ENCODE measurements at regions not wholly inside any gene's neighbourhood (a gene's known extent, or its start where the extent isn't known, plus 50 kb on each side); places are given as distances from the start of the nearest gene placed in this dataset.

- TF ChIP-seq, protein P1, sequence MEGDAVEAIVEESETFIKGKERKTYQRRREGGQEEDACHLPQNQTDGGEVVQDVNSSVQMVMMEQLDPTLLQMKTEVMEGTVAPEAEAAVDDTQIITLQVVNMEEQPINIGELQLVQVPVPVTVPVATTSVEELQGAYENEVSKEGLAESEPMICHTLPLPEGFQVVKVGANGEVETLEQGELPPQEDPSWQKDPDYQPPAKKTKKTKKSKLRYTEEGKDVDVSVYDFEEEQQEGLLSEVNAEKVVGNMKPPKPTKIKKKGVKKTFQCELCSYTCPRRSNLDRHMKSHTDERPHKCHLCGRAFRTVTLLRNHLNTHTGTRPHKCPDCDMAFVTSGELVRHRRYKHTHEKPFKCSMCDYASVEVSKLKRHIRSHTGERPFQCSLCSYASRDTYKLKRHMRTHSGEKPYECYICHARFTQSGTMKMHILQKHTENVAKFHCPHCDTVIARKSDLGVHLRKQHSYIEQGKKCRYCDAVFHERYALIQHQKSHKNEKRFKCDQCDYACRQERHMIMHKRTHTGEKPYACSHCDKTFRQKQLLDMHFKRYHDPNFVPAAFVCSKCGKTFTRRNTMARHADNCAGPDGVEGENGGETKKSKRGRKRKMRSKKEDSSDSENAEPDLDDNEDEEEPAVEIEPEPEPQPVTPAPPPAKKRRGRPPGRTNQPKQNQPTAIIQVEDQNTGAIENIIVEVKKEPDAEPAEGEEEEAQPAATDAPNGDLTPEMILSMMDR (conservative IDR thresholded peaks at IDR 0.05), result no peak
- 87 to 100% methylated on average over 1 to 2 of the region's 2 CpGs for WGBS, 2 experiments (ENCODE audit: insufficient coverage in 1 of 2, insufficient read length in 1 of 2)
- no peaks in the 10 kb centered on the region for H3K36me3 ChIP-seq (ENCODE audit: control insufficient read depth, insufficient read depth, low read length)
- no peak for DNase-seq
- H3K4me3 ChIP-seq (ENCODE audit: low read length), result no peak overlapping the region
- no peak overlapping the region for H3K27ac ChIP-seq (ENCODE audit: low read depth, low read length)
- H3K4me1 ChIP-seq (ENCODE audit: control insufficient read depth, insufficient read depth, low read length), result no peaks in the 10 kb centered on the region
- Mint-ChIP-seq H3K4me1 (no peaks in the 10 kb centered on the region), H3K4me3 (no peak overlapping the region), H3K27ac (no peak overlapping the region), H3K9me3 (no peaks in the 10 kb centered on the region), H3K27me3 (ENCODE audit: insufficient read depth) (no peaks in the 10 kb centered on the region), H3K36me3 (ENCODE audit: low read depth) (no peaks in the 10 kb centered on the region)
- no peaks in the 10 kb centered on the region for H3K9me3 ChIP-seq (ENCODE audit: control insufficient read depth, low read length)
- no peaks in the 10 kb centered on the region for H3K27me3 ChIP-seq (ENCODE audit: control insufficient read depth, insufficient read depth, low read length, poor library complexity, severe bottlenecking)
- no peak overlapping the region for H3K9ac ChIP-seq (ENCODE audit: extremely low read depth, low read length, poor library complexity, severe bottlenecking)
Measured at GRCh38 chr1:80722611-80723010, 1078.1 kb upstream of the ADGRL2 start.

- 89 to 90% methylated on average over 1 of the region's 1 CpG for WGBS, 2 experiments (ENCODE audit: insufficient coverage in 1 of 2, insufficient read length in 1 of 2)
- H3K27me3 Mint-ChIP-seq (ENCODE audit: insufficient read depth), result no peaks in the 10 kb centered on the region
- H3K27me3 ChIP-seq (ENCODE audit: control insufficient read depth, insufficient read depth, low read length, poor library complexity, severe bottlenecking), result no peaks in the 10 kb centered on the region
- no peaks in the 10 kb centered on the region for H3K4me1 ChIP-seq (ENCODE audit: control insufficient read depth, insufficient read depth, low read length)
- no peak overlapping the region for H3K27ac ChIP-seq (ENCODE audit: low read depth, low read length)
- no peaks in the 10 kb centered on the region for H3K9me3 Mint-ChIP-seq
- no peak overlapping the region for H3K4me3 Mint-ChIP-seq
- peaks cover 5% of the 10 kb centered on the region for H3K4me1 Mint-ChIP-seq
- no peaks in the 10 kb centered on the region for H3K36me3 ChIP-seq (ENCODE audit: control insufficient read depth, insufficient read depth, low read length)
- H3K9me3 ChIP-seq (ENCODE audit: control insufficient read depth, low read length), result no peaks in the 10 kb centered on the region
- no peak overlapping the region for H3K9ac ChIP-seq (ENCODE audit: extremely low read depth, low read length, poor library complexity, severe bottlenecking)
- DNase-seq, result no peak
- no peak overlapping the region for H3K27ac Mint-ChIP-seq
- H3K36me3 Mint-ChIP-seq (ENCODE audit: low read depth), result no peaks in the 10 kb centered on the region
- H3K4me3 ChIP-seq (ENCODE audit: low read length), result no peak overlapping the region
- TF ChIP-seq, protein P1 (conservative IDR thresholded peaks at IDR 0.05), result no peak
Measured at GRCh38 chr1:80706526-80706925, 1094.2 kb upstream of the ADGRL2 start.

GRCh38 chr1:80678438-80678837, 1122.3 kb upstream of the ADGRL2 start:
- no peaks in the 10 kb centered on the region for H3K27me3 Mint-ChIP-seq (ENCODE audit: insufficient read depth)
- no peak for DNase-seq
- no peaks in the 10 kb centered on the region for H3K27me3 ChIP-seq (ENCODE audit: control insufficient read depth, insufficient read depth, low read length, poor library complexity, severe bottlenecking)
- no peaks in the 10 kb centered on the region for H3K36me3 ChIP-seq (ENCODE audit: control insufficient read depth, insufficient read depth, low read length)
- TF ChIP-seq, protein P1 (conservative IDR thresholded peaks at IDR 0.05), result no peak
- H3K9me3 ChIP-seq (ENCODE audit: control insufficient read depth, low read length), result no peaks in the 10 kb centered on the region
- H3K9me3 Mint-ChIP-seq, result no peaks in the 10 kb centered on the region
- H3K4me3 Mint-ChIP-seq, result no peak overlapping the region
- no peak overlapping the region for H3K27ac ChIP-seq (ENCODE audit: low read depth, low read length)
- no peak overlapping the region for H3K9ac ChIP-seq (ENCODE audit: extremely low read depth, low read length, poor library complexity, severe bottlenecking)
- H3K36me3 Mint-ChIP-seq (ENCODE audit: low read depth), result no peaks in the 10 kb centered on the region
- peaks cover 8% of the 10 kb centered on the region for H3K4me1 Mint-ChIP-seq
- H3K4me3 ChIP-seq (ENCODE audit: low read length), result no peak overlapping the region
- no peak overlapping the region for H3K27ac Mint-ChIP-seq
- no peaks in the 10 kb centered on the region for H3K4me1 ChIP-seq (ENCODE audit: control insufficient read depth, insufficient read depth, low read length)
- WGBS, 2 experiments (ENCODE audit: insufficient coverage in 1 of 2, insufficient read length in 1 of 2), result 91 to 98% methylated on average over 4 to 5 of the region's 5 CpGs

All from endodermal cell (in vitro differentiated cells).